H54 (cell line): ENCODE measurements at regions not wholly inside any gene's neighbourhood (a gene's known extent, or its start where the extent isn't known, plus 50 kb on each side); places are given as distances from the start of the nearest gene placed in this dataset.

Experiments
- DNase-seq: peaks from one replicate; pipeline ENCODE4 v3.0.0; 2011; ENCODE audit warnings: low spot score, mixed read lengths; ENCODE audit not compliant: insufficient read length
- FAIRE-seq: peaks from 3 replicates; lab custom pipeline; 2011; peaks lifted over from hg19 to GRCh38; lab: Jason Lieb, UNC
- POLR2A ChIP-seq: IDR thresholded peaks from 2 replicates; pipeline ENCODE4 v1.6.1; 2011; ENCODE audit warnings: low read depth, mild to moderate bottlenecking, low read length

- no peak for TF ChIP-seq POLR2A
- peak; percentile 23 for DNase-seq
- no peak for FAIRE-seq
These were observed 53.9 kb upstream of the KIAA1210 start for GRCh38 chrX:119181491-119181890.

GRCh38 chrX:119186194-119186593 lies 49.9 kb upstream of the PGRMC1 start:
- no peak for FAIRE-seq
- TF ChIP-seq POLR2A: no peak
- DNase-seq: no peak
